ENCODE measurements at regions not wholly inside any gene's neighbourhood (a gene's known extent, or its start where the extent isn't known, plus 50 kb on each side); places are given as distances from the start of the nearest gene placed in this dataset.

DNA sequence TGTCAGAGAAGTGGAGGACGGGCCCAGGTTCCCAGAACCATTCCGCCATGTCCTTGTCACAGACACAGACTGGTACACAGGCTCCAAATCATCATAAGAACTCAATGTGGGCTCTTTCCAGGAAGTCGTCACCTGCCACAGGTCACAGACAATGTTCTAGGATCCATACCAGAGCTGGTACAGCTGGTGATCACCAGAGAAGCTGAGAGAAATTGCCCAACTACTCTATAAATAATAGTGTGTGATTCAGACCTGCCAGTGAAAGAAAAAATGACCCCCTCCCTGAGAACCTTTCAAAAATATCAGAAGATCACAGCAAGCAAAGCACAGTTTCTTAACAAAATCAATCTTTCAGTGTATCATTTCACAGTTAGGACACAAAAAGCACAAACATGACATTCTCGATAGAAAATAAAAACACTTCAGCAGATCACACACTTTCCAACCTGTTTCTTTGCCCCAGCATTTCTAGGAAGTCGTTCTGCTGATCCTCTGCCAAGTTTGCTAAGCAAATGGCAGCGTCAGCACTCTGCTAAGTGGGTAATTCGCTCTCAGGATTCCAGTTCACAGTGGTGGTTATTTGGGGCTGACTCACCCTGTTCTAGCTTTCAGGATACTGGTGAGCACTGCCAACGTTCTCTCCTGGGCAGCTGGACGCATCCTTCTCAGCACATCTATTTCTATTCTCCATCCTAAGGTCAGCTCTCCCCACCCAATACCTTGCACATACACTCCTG, 223.3 kb upstream of the SFSWAP start:
- H3K4me3 ChIP-seq (ENCODE audit: low read depth, low read length), result no peak overlapping the region
- no peak for TF ChIP-seq CTCF (IDR thresholded peaks at IDR 0.05; ENCODE audit: low read depth, low read length)
- no peak for TF ChIP-seq MYC (IDR thresholded peaks at IDR 0.05; ENCODE audit: low read depth, low read length)
- TF ChIP-seq POLR2A (IDR thresholded peaks at IDR 0.05; ENCODE audit: extremely low read depth, insufficient read length), result no peak
- no peak for TF ChIP-seq MAX (IDR thresholded peaks at IDR 0.05; ENCODE audit: low read depth, low read length)
- no peak for DNase-seq (ENCODE audit: low read depth)

DNA sequence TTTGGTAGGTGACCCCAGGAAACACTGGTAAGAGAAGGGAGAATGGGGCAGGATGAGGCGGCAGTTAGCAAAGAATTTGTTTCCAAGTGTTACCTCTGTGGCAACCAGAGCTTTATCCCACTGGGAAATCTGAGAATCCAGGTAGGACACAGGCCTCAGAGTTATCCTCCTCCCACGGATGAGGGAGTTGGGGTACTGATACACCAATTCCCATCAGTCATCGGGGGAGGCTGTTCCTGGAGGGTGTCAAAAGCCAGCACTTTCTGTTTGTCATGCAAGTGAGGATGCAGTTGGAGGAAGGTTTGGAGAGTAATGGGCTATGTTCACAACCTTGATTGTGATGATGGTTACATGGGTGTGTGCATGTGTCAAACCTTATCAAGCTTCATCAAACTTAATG, 221.2 kb upstream of the SFSWAP start:
- TF ChIP-seq MYC (IDR thresholded peaks at IDR 0.05; ENCODE audit: low read depth, low read length) (no peak), POLR2A (IDR thresholded peaks at IDR 0.05; ENCODE audit: extremely low read depth, insufficient read length) (no peak), CTCF (IDR thresholded peaks at IDR 0.05; ENCODE audit: low read depth, low read length) (no peak), MAX (IDR thresholded peaks at IDR 0.05; ENCODE audit: low read depth, low read length) (no peak)
- DNase-seq (ENCODE audit: low read depth), result no peak
- H3K4me3 ChIP-seq (ENCODE audit: low read depth, low read length), result no peak overlapping the region

DNA sequence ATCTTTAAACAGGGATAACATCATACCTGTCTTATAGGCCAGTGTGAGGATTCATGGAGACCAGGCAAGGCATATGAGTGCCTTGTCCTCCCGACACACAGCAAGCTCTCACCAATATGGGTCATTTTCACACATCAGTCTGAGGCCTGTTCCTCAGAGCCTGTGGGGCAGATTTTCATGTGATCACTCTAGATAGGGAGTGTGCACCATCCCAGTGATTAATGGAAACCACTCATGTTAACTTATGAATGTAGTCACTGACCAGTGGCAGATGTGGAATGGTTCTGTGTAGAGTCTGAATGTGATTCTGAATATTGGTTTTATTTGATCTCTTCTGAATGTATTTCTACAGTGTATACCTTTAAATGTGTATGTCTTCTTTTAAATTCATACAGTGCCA, 219.7 kb upstream of the SFSWAP start:
- no peak for TF ChIP-seq CTCF (IDR thresholded peaks at IDR 0.05; ENCODE audit: low read depth, low read length)
- TF ChIP-seq POLR2A (IDR thresholded peaks at IDR 0.05; ENCODE audit: extremely low read depth, insufficient read length), result no peak
- no peak for TF ChIP-seq MAX (IDR thresholded peaks at IDR 0.05; ENCODE audit: low read depth, low read length)
- TF ChIP-seq MYC (IDR thresholded peaks at IDR 0.05; ENCODE audit: low read depth, low read length), result no peak

GRCh38 chr12:131491916-131492490, 218.9 kb upstream of the SFSWAP start:
- no peak for TF ChIP-seq MAX (IDR thresholded peaks at IDR 0.05; ENCODE audit: low read depth, low read length)
- no peak for TF ChIP-seq CTCF (IDR thresholded peaks at IDR 0.05; ENCODE audit: low read depth, low read length)
- TF ChIP-seq MYC (IDR thresholded peaks at IDR 0.05; ENCODE audit: low read depth, low read length), result no peak
- no peak for TF ChIP-seq POLR2A (IDR thresholded peaks at IDR 0.05; ENCODE audit: extremely low read depth, insufficient read length)
- no peak for DNase-seq (ENCODE audit: low read depth)
- no peak overlapping the region for H3K4me3 ChIP-seq (ENCODE audit: low read depth, low read length)

More for the DNA sequence above, 219.7 kb upstream of the SFSWAP start:
- no peak overlapping the region for H3K4me3 ChIP-seq (ENCODE audit: low read depth, low read length)
- DNase-seq (ENCODE audit: low read depth), result no peak

DNA sequence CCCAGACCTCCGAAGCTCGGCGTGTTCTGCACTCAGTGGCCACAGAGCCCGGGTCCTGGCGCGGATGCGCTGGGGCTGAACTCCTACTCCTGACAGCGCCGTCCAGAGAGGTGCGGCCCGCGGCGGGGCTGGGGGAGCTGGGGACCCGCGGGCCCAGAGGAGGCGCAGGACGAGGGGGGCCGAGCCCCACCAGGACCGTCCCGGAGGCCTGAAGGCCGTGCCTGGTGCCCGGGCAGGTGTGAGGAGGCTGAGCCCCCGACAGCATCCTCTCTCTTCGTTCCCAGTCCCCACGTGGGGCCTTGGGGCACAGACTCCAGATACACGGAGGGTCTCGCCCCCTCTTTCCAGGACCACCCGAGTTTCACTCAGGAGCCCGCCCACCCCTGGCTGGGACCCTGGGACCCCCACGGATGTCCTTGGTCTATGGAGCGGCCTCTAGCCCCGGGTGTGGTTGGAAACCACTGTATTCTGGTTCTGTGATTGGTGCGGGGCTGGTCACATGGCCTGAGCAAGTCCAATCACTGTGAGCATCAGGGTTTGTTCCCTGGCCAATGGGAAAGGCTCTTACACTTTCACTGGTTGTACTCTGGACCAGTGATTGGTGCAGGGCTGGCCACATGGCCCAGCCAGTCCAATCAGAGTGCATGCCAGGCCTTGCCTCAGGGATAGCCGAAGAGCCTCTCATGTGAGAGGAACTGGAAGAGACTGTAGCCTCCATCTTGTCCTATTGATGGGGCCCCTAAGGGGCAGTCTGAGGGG, 217.6 kb upstream of the SFSWAP start:
- TF ChIP-seq MAX (IDR thresholded peaks at IDR 0.05; ENCODE audit: low read depth, low read length) (no peak), MYC (IDR thresholded peaks at IDR 0.05; ENCODE audit: low read depth, low read length) (no peak), POLR2A (IDR thresholded peaks at IDR 0.05; ENCODE audit: extremely low read depth, insufficient read length) (no peak), CTCF (IDR thresholded peaks at IDR 0.05; ENCODE audit: low read depth, low read length) (no peak)
- peak; percentile 21 for DNase-seq (ENCODE audit: low read depth)
- H3K4me3 ChIP-seq (ENCODE audit: low read depth, low read length), result no peak overlapping the region

All from NB4 (cell line).